ENCODE measurements at regions not wholly inside any gene's neighbourhood (a gene's known extent, or its start where the extent isn't known, plus 50 kb on each side); places are given as distances from the start of the nearest gene placed in this dataset.
A peak's percentile ranks its signal among the peaks of the same experiment; 100 is the strongest.

DNA sequence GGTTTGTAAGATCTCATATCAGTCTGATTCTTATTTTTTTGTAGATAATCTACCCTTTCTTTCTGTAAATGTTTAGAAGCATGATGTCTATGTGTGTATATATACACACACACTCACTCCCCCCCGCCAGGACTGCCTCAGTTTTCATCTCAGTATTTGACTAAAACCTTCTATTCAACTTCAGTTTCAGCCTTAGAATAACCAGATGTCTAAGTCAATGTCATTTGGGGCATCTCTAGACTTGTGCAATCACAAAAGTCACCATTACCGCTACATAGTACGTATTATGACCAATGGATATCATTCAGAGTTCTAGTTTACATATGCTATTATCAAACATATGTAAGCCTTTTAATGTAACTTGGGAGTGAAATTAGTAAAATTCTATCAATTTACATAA is 53.3 kb upstream of the BOLA1 start:
- H3K36me3 ChIP-seq (ENCODE audit: low read depth) = no peaks in the 10 kb centered on the region
- H3K4me3 ChIP-seq = no peak overlapping the region
- peaks cover 22% of the 10 kb centered on the region for H3K4me1 ChIP-seq (ENCODE audit: low read depth)
- intact Hi-C loops (cut with DNase I, micrococcal nuclease) = no loop called here
- no peak for ATAC-seq
- no peaks in the 10 kb centered on the region for H3K9me3 ChIP-seq
- TF ChIP-seq, protein P1, sequence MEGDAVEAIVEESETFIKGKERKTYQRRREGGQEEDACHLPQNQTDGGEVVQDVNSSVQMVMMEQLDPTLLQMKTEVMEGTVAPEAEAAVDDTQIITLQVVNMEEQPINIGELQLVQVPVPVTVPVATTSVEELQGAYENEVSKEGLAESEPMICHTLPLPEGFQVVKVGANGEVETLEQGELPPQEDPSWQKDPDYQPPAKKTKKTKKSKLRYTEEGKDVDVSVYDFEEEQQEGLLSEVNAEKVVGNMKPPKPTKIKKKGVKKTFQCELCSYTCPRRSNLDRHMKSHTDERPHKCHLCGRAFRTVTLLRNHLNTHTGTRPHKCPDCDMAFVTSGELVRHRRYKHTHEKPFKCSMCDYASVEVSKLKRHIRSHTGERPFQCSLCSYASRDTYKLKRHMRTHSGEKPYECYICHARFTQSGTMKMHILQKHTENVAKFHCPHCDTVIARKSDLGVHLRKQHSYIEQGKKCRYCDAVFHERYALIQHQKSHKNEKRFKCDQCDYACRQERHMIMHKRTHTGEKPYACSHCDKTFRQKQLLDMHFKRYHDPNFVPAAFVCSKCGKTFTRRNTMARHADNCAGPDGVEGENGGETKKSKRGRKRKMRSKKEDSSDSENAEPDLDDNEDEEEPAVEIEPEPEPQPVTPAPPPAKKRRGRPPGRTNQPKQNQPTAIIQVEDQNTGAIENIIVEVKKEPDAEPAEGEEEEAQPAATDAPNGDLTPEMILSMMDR (IDR thresholded peaks at IDR 0.05) = no peak
- peak in 1 of 3 donors; percentile 14 for DNase-seq

DNA sequence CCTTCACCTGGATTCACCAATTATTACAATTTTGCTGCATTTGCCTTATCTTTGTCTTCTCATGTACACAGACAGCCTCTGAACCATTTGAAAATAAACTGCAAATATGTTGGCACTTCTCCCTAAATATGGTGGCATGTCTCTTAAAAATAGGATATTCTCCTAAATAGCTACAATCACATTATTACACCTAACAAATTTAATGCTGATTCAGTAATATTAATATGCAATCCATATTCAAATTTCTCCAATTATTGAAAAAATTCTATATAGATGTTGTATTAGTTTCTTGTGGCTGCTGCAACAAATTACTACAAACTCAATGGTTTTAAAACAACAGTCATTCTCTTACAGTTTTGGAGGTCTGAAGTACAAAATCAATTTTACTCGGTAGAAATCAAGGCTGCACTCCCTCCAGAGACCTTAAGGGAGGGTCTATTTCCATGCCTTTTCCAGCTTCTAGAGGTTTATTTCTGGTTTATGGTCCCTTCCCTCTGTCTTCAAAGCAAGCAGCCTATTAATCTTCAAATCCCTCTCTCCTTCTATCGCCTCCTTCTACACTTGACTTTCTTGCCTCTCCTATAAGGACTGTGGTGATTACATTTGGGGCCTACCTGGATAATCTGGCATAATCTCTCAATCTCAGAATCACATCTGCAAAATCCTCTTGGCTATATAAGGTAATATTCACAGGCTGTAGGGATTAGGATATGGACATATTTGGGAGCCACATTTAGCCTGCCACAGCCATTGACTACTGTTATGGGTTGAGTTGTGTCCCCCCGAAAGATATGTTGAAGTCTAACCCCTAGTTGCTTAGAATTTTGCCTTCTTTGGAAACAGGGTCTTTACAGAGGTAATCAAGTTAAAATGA is 52.5 kb upstream of the BOLA1 start:
- DNase-seq = no peak

DNA sequence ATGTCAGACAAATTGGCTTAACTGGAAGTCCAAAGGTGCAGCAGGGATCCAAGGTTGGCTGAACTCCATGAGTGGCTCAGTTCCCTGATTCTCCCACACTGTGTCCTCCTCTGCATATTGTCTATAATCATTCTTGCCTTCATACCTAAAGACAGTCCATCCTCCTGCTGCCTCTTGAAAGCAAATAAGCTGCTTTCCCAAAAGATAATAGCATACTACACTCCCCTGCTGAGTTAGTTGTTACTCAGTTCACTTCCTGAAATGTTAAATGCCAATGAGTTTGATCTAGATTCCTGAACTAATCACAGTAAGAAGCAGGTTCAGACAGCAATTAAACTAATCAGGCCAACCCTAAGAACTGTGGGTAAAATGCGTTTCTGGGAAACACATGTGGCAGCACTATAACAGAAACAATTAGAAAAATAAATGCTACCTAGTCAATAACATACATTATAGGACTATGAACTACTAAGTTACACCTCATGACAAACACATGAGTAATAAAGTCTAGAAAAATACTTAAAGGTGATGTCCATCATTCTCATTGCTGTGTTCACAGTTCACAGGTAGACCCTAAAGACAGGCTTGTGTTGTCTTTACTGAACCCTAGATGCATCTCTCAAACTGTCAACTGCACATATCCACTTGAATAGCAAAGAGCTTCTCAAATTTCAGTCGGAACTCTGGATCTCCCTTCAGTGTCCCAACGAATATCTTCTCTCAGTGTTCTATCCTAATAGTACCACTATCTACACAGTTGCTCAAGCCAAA is 50.8 kb upstream of the BOLA1 start:
- DNase-seq = peak in 1 of 3 donors; percentile 17
- H3K4me1 ChIP-seq (ENCODE audit: low read depth) = peaks cover 21% of the 10 kb centered on the region
- H3K9me3 ChIP-seq = no peaks in the 10 kb centered on the region
- no peak overlapping the region for H3K4me3 ChIP-seq
- intact Hi-C loops (cut with DNase I, micrococcal nuclease) = no loop called here
- ATAC-seq = no peak
- no peaks in the 10 kb centered on the region for H3K36me3 ChIP-seq (ENCODE audit: low read depth)
- TF ChIP-seq, protein P1 (IDR thresholded peaks at IDR 0.05) = no peak

More for the DNA sequence above, 52.5 kb upstream of the BOLA1 start:
- intact Hi-C loops (cut with DNase I, micrococcal nuclease) = no loop called here
- no peaks in the 10 kb centered on the region for H3K36me3 ChIP-seq (ENCODE audit: low read depth)
- H3K4me3 ChIP-seq = no peak overlapping the region
- peaks cover 22% of the 10 kb centered on the region for H3K4me1 ChIP-seq (ENCODE audit: low read depth)
- no peaks in the 10 kb centered on the region for H3K9me3 ChIP-seq
- no peak for ATAC-seq
- TF ChIP-seq, protein P1 (IDR thresholded peaks at IDR 0.05) = no peak

DNA sequence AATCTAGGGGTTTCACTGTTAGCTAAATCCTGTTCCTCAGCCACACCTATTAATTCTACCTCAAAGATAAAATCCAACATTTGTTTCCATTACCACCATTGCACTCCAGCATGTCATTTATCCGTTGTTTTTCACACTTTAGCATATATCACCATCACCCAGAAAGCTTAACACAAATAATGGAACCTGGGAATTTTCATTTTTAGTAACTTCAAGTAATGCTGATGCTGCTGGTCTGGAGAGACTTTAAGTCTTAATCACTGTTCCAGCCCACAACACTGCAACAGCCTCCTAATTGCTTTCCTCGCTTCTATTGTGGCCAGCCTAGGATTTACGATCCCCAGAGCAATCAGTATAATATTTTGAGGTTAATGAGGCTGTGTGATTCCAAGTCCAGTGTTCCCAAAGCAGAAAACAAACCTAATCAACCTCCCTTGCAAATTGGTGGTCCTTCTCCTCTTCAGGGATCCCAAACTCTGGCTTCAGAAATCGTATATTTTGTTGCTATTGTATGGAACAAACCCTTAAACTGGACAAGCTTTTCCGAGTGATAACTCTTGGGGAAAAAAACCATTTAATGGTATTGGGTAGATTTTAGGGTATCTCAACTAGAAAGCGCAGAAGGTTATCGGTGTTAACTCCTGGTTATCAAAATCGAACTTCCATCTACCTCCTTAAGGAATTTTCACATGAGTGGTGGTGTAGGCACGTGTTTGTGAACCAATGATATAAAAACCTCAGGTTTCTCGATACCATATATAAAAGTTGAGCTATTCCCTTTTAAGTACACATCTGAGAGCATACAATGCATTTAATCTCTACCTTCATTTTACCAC is 50.0 kb upstream of the BOLA1 start:
- Histone ChIP-seq H3K4me3 (no peak overlapping the region), H3K4me1 (ENCODE audit: low read depth) (peaks cover 15% of the 10 kb centered on the region), H3K9me3 (no peaks in the 10 kb centered on the region), H3K36me3 (ENCODE audit: low read depth) (no peaks in the 10 kb centered on the region)
- ATAC-seq (no peak), DNase-seq (peak in 1 of 3 donors; percentile 2)
- TF ChIP-seq, protein P1 (IDR thresholded peaks at IDR 0.05) = no peak
- intact Hi-C loops (cut with DNase I, micrococcal nuclease) = no loop called here
